SK-N-SH treated with all-trans-retinoic acid at 6 μM for 48 hours (cell line): ENCODE measurements at regions not wholly inside any gene's neighbourhood (a gene's known extent, or its start where the extent isn't known, plus 50 kb on each side); places are given as distances from the start of the nearest gene placed in this dataset.

Source experiments
- ATAC-seq: fragments of 200-7000 bp; cut with Tn5 transposase; 3 replicates; pipeline ENCODE4 v1.9.1; 2020; ENCODE audit warnings: mild to moderate bottlenecking, moderate library complexity
- ARNTL ChIP-seq: fragments of 450-650 bp; formaldehyde crosslinking; IDR thresholded peaks from 2 replicates; pipeline ENCODE4 v1.5.0; 2020; ENCODE audit warnings: low read depth, mild to moderate bottlenecking, moderate library complexity, borderline replicate concordance
- BACH2 ChIP-seq: fragments of 250-450 bp; sonication (Bioruptor Pico); IDR thresholded peaks from 2 replicates; pipeline ENCODE4 v1.9.0; 2021; ENCODE audit warnings: mild to moderate bottlenecking, borderline replicate concordance
- CSDC2 ChIP-seq: fragments of 250-450 bp; sonication (Bioruptor Pico); IDR thresholded peaks from 2 replicates; pipeline ENCODE4 v1.5.0; 2020; ENCODE audit warnings: mild to moderate bottlenecking, moderate library complexity
- ESRRG ChIP-seq: fragments of 250-450 bp; sonication (Bioruptor Pico); IDR thresholded peaks from 2 replicates; pipeline ENCODE4 v1.6.1; 2021; ENCODE audit warnings: mild to moderate bottlenecking
- GLIS3 ChIP-seq: fragments of 250-450 bp; sonication (Bioruptor Pico); IDR thresholded peaks from 2 replicates; pipeline ENCODE4 v1.5.0; 2020; ENCODE audit warnings: mild to moderate bottlenecking, moderate library complexity
- ISL1 ChIP-seq: fragments of 250-450 bp; sonication (Bioruptor Pico); IDR thresholded peaks from 2 replicates; pipeline ENCODE4 v2.1.2; 2022; ENCODE audit warnings: mild to moderate bottlenecking, moderate library complexity
- OSR1 ChIP-seq: fragments of 250-450 bp; sonication (Bioruptor Pico); IDR thresholded peaks from 2 replicates; pipeline ENCODE4 v1.8.0; 2022; ENCODE audit warnings: moderate library complexity, mild to moderate bottlenecking, inconsistent platforms
- RARB ChIP-seq: fragments of 250-450 bp; sonication (Bioruptor Pico); IDR thresholded peaks from 2 replicates; pipeline ENCODE4 v1.8.0; 2021; ENCODE audit warnings: mild to moderate bottlenecking, moderate library complexity
- SNAI2 ChIP-seq: fragments of 250-450 bp; sonication (Bioruptor Pico); IDR thresholded peaks from 2 replicates; pipeline ENCODE4 v1.5.0; 2020; ENCODE audit warnings: mild to moderate bottlenecking, moderate library complexity
- TOX ChIP-seq: fragments of 250-450 bp; sonication (Bioruptor Pico); IDR thresholded peaks from 2 replicates; pipeline ENCODE4 v1.8.0; 2021; ENCODE audit warnings: mild to moderate bottlenecking, moderate library complexity, borderline replicate concordance
- ZC3H10 ChIP-seq: fragments of 250-450 bp; sonication (Bioruptor Pico); IDR thresholded peaks from 2 replicates; pipeline ENCODE4 v1.5.1; 2021; ENCODE audit warnings: mild to moderate bottlenecking, moderate library complexity
- ZFP3 ChIP-seq: fragments of 250-450 bp; sonication (Bioruptor Pico); IDR thresholded peaks from 2 replicates; pipeline ENCODE4 v1.5.0; 2020; ENCODE audit warnings: mild to moderate bottlenecking, moderate library complexity
- ZFP30 ChIP-seq: fragments of 450-650 bp; formaldehyde crosslinking; IDR thresholded peaks from 2 replicates; pipeline ENCODE4 v1.5.0; 2022; ENCODE audit warnings: mild to moderate bottlenecking, moderate library complexity
- ZNF565 ChIP-seq: fragments of 450-650 bp; formaldehyde crosslinking; conservative IDR thresholded peaks from 2 replicates; pipeline ENCODE4 v1.5.0; 2020; ENCODE audit warnings: low read depth, mild to moderate bottlenecking, moderate library complexity
- ZNF70 ChIP-seq: fragments of 450-650 bp; formaldehyde crosslinking; IDR thresholded peaks from 2 replicates; pipeline ENCODE4 v1.5.0; 2020; ENCODE audit warnings: mild to moderate bottlenecking, moderate library complexity
- ZNF8 ChIP-seq: fragments of 450-650 bp; formaldehyde crosslinking; IDR thresholded peaks from 2 replicates; pipeline ENCODE4 v1.5.0; 2020; ENCODE audit warnings: mild to moderate bottlenecking, moderate library complexity
- TF ChIP-seq, protein P1 (sequence below): fragments of 250-450 bp; sonication (Bioruptor Pico); IDR thresholded peaks from 2 replicates; pipeline ENCODE4 v1.8.0; 2020; ENCODE audit warnings: mild to moderate bottlenecking, moderate library complexity, borderline replicate concordance
- TF ChIP-seq, protein P2 (sequence below): fragments of 250-450 bp; sonication (Bioruptor Pico); IDR thresholded peaks from 2 replicates; pipeline ENCODE4 v1.5.1; 2021; ENCODE audit warnings: mild to moderate bottlenecking, moderate library complexity
- TF ChIP-seq, protein P3 (sequence below): fragments of 250-450 bp; sonication (Bioruptor Pico); IDR thresholded peaks from 2 replicates; pipeline ENCODE4 v1.5.1; 2020; ENCODE audit warnings: low read depth, mild to moderate bottlenecking, moderate library complexity
- TF ChIP-seq, protein P4 (sequence below): fragments of 250-450 bp; sonication (Bioruptor Pico); IDR thresholded peaks from 2 replicates; pipeline ENCODE4 v1.5.0; 2020; ENCODE audit warnings: mild to moderate bottlenecking, moderate library complexity

DNA sequence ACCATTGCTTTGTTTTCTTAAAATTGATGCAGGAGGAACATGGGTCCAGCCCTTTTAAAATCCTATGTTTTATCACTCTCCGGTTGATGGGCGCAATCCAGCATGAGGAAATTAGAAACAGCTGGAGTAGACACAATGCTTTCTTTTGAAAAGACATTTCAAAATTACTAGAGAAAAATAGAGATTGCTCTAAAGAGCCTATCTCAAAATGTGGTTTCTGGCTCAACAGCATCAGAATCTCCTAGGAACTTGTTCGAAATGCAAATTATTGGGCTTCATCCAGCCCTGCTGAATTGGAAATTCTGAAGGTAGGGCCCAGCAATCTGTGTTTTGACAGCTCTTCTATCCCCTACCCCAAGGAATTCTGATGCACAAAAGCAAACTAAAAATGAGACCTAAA, 190.8 kb upstream of the BMP2 start:
- no peak for ATAC-seq
- no peak for TF ChIP-seq ISL1 (CRISPR knock-in tag)
- TF ChIP-seq TOX (CRISPR knock-in tag) = no peak
- TF ChIP-seq SNAI2 (CRISPR knock-in tag) = no peak
- no peak for TF ChIP-seq ZFP3
- TF ChIP-seq ZNF565 (CRISPR knock-in tag) = no peak
- no peak for TF ChIP-seq CSDC2 (CRISPR knock-in tag)
- TF ChIP-seq ZNF8 = no peak
- TF ChIP-seq, protein P1, sequence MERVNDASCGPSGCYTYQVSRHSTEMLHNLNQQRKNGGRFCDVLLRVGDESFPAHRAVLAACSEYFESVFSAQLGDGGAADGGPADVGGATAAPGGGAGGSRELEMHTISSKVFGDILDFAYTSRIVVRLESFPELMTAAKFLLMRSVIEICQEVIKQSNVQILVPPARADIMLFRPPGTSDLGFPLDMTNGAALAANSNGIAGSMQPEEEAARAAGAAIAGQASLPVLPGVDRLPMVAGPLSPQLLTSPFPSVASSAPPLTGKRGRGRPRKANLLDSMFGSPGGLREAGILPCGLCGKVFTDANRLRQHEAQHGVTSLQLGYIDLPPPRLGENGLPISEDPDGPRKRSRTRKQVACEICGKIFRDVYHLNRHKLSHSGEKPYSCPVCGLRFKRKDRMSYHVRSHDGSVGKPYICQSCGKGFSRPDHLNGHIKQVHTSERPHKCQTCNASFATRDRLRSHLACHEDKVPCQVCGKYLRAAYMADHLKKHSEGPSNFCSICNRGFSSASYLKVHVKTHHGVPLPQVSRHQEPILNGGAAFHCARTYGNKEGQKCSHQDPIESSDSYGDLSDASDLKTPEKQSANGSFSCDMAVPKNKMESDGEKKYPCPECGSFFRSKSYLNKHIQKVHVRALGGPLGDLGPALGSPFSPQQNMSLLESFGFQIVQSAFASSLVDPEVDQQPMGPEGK (CRISPR knock-in tag) = no peak
- TF ChIP-seq ZC3H10 (CRISPR knock-in tag) = no peak
- TF ChIP-seq OSR1 (CRISPR knock-in tag) = no peak
- TF ChIP-seq BACH2 (CRISPR knock-in tag) = no peak
- no peak for TF ChIP-seq ARNTL (CRISPR knock-in tag)
- TF ChIP-seq, all 23 proteins: peak for 0

DNA sequence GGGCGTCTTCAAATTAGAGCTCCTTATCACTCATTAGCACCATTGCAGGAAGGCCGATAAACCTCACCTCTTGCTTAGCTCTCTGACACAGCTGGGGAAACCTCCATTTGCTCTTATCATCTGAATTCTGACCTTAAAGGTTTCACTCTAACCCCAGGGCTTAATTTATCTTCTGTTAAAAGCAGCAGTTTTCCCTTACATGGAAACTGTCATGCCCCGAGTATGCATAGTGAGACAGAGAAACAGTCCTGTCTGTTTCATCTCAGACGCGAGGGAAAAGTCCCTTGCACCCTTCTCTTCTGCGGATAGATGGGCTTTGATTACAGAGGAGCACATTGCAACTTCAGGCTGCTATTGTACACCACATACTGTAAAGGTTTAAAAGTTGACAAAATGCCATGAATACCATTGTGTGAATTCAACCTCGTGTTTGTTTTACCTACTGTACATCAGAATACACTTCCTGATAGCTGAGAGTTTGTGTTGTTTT, 191.5 kb upstream of the BMP2 start:
- ATAC-seq = no peak
- TF ChIP-seq SNAI2 (CRISPR knock-in tag) = no peak
- TF ChIP-seq, protein P1 (CRISPR knock-in tag) = no peak
- TF ChIP-seq GLIS3 (CRISPR knock-in tag) = no peak
- TF ChIP-seq ZFP30 = no peak
- TF ChIP-seq RARB (CRISPR knock-in tag) = no peak
- no peak for TF ChIP-seq BACH2 (CRISPR knock-in tag)
- TF ChIP-seq, protein P2, sequence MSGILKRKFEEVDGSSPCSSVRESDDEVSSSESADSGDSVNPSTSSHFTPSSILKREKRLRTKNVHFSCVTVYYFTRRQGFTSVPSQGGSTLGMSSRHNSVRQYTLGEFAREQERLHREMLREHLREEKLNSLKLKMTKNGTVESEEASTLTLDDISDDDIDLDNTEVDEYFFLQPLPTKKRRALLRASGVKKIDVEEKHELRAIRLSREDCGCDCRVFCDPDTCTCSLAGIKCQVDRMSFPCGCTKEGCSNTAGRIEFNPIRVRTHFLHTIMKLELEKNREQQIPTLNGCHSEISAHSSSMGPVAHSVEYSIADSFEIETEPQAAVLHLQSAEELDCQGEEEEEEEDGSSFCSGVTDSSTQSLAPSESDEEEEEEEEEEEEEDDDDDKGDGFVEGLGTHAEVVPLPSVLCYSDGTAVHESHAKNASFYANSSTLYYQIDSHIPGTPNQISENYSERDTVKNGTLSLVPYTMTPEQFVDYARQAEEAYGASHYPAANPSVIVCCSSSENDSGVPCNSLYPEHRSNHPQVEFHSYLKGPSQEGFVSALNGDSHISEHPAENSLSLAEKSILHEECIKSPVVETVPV (CRISPR knock-in tag) = no peak
- TF ChIP-seq, protein P3, sequence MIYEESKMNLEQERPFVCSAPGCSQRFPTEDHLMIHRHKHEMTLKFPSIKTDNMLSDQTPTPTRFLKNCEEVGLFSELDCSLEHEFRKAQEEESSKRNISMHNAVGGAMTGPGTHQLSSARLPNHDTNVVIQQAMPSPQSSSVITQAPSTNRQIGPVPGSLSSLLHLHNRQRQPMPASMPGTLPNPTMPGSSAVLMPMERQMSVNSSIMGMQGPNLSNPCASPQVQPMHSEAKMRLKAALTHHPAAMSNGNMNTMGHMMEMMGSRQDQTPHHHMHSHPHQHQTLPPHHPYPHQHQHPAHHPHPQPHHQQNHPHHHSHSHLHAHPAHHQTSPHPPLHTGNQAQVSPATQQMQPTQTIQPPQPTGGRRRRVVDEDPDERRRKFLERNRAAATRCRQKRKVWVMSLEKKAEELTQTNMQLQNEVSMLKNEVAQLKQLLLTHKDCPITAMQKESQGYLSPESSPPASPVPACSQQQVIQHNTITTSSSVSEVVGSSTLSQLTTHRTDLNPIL (CRISPR knock-in tag) = no peak

DNA sequence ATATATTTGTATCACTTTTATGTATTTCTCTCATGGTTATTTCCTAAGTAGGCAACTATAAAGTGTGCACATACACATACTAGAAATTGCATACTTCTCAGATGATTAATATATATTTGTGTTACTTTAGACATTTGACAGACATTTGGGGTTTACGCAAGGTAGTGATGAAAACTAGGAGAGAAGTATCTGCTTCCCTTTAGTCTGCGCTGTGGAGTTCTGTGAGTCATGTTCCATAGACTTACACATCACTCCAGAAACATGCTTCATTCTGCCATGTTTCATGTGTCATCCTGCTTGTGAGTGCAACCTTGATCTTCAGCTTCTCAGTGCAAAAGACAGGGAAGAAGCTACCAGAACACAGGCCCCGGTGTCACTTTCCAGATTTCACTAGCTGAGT, 200.7 kb upstream of the BMP2 start:
- TF ChIP-seq ISL1 (CRISPR knock-in tag) = no peak
- no peak for TF ChIP-seq ESRRG (CRISPR knock-in tag)
- TF ChIP-seq TOX (CRISPR knock-in tag) = no peak
- no peak for TF ChIP-seq ZFP3
- TF ChIP-seq ZNF8 = no peak
- TF ChIP-seq RARB (CRISPR knock-in tag) = no peak
- TF ChIP-seq ZC3H10 (CRISPR knock-in tag) = no peak
- TF ChIP-seq ZNF70 (CRISPR knock-in tag) = no peak
- TF ChIP-seq, protein P4, sequence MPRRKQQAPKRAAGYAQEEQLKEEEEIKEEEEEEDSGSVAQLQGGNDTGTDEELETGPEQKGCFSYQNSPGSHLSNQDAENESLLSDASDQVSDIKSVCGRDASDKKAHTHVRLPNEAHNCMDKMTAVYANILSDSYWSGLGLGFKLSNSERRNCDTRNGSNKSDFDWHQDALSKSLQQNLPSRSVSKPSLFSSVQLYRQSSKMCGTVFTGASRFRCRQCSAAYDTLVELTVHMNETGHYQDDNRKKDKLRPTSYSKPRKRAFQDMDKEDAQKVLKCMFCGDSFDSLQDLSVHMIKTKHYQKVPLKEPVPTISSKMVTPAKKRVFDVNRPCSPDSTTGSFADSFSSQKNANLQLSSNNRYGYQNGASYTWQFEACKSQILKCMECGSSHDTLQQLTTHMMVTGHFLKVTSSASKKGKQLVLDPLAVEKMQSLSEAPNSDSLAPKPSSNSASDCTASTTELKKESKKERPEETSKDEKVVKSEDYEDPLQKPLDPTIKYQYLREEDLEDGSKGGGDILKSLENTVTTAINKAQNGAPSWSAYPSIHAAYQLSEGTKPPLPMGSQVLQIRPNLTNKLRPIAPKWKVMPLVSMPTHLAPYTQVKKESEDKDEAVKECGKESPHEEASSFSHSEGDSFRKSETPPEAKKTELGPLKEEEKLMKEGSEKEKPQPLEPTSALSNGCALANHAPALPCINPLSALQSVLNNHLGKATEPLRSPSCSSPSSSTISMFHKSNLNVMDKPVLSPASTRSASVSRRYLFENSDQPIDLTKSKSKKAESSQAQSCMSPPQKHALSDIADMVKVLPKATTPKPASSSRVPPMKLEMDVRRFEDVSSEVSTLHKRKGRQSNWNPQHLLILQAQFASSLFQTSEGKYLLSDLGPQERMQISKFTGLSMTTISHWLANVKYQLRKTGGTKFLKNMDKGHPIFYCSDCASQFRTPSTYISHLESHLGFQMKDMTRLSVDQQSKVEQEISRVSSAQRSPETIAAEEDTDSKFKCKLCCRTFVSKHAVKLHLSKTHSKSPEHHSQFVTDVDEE (CRISPR knock-in tag) = no peak
- TF ChIP-seq ZFP30 = no peak
- no peak for TF ChIP-seq ZNF565 (CRISPR knock-in tag)
- no peak for TF ChIP-seq GLIS3 (CRISPR knock-in tag)
- TF ChIP-seq ARNTL (CRISPR knock-in tag) = no peak
- ATAC-seq = no peak
